ENCODE measurements at regions not wholly inside any gene's neighbourhood (a gene's known extent, or its start where the extent isn't known, plus 50 kb on each side); places are given as distances from the start of the nearest gene placed in this dataset.

- Histone ChIP-seq H3K4me1 (no peaks in the 10 kb centered on the region), H3K27me3 (no peaks in the 10 kb centered on the region), H3K27ac (no peak overlapping the region), H3K9me3 (no peaks in the 10 kb centered on the region), H3K4me3 (no peak overlapping the region), H3K36me3 (no peaks in the 10 kb centered on the region)
- intact Hi-C loops (cut with DNase I): no loop called here
- DNase-seq (ENCODE audit: extremely low spot score in 2 of 2): no peak
- TF ChIP-seq POLR2A (IDR thresholded peaks at IDR 0.05): no peak
- no peak for TF ChIP-seq POLR2AphosphoS5 (IDR thresholded peaks at IDR 0.05; ENCODE audit: insufficient read depth in 1 of 2, low read depth in 1 of 2)
- TF ChIP-seq CTCF (IDR thresholded peaks at IDR 0.05): no peak
Measured at GRCh38 chr21:25343774-25344545, 263.3 kb downstream of the MRPL39 start.

DNA sequence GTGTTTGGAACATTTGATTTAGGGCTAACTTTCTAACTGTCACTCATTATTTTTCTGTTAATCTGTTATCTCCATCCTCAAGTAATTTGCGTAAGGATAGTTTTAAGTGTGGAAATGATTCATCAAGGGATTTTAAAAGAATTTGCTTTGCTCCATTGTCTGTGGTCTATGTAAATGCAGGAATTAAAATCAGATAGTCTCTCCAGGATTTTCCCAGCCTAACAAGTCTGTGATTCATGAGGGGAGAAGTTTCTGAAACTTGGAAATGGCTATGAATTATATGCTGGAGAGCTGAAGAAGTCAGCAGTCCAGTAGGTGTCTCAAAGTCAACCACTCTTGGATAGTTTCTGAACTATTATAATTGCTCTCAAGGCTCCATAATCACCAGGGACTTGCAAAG, 264.5 kb downstream of the MRPL39 start:
- Histone ChIP-seq H3K4me3 (no peak overlapping the region), H3K9me3 (no peaks in the 10 kb centered on the region), H3K27me3 (no peaks in the 10 kb centered on the region), H3K4me1 (no peaks in the 10 kb centered on the region), H3K36me3 (no peaks in the 10 kb centered on the region), H3K27ac (no peak overlapping the region)
- no peak for DNase-seq (ENCODE audit: extremely low spot score in 2 of 2)
- intact Hi-C loops (cut with DNase I): no loop called here
- TF ChIP-seq POLR2AphosphoS5 (IDR thresholded peaks at IDR 0.05; ENCODE audit: insufficient read depth in 1 of 2, low read depth in 1 of 2): no peak
- no peak for TF ChIP-seq CTCF (IDR thresholded peaks at IDR 0.05)
- no peak for TF ChIP-seq POLR2A (IDR thresholded peaks at IDR 0.05)

DNA sequence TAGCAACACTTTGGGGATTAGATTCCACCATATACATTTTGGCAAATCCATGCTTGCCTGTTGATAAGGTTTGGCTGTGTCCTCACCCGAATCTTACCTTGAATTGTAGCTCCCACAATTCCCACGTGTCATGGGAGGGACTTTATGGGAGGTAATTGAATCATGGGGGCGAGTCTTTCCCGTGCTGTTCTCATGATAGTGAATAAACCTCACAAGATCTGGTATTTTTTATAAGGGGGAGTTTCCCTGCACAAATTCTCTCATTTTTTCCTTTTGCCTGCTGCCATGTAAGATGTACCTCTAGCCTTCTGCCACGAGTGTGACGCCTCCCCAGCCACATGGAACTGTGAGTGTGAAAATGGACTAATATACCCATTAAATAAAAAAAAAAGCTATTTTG, 265.3 kb downstream of the MRPL39 start:
- DNase-seq (ENCODE audit: extremely low spot score in 2 of 2): no peak
- Histone ChIP-seq H3K27ac (no peak overlapping the region), H3K36me3 (no peaks in the 10 kb centered on the region), H3K27me3 (no peaks in the 10 kb centered on the region), H3K4me3 (no peak overlapping the region), H3K4me1 (no peaks in the 10 kb centered on the region), H3K9me3 (no peaks in the 10 kb centered on the region)
- intact Hi-C loops (cut with DNase I): no loop called here
- TF ChIP-seq CTCF (IDR thresholded peaks at IDR 0.05): no peak
- no peak for TF ChIP-seq POLR2AphosphoS5 (IDR thresholded peaks at IDR 0.05; ENCODE audit: insufficient read depth in 1 of 2, low read depth in 1 of 2)
- TF ChIP-seq POLR2A (IDR thresholded peaks at IDR 0.05): no peak

DNA sequence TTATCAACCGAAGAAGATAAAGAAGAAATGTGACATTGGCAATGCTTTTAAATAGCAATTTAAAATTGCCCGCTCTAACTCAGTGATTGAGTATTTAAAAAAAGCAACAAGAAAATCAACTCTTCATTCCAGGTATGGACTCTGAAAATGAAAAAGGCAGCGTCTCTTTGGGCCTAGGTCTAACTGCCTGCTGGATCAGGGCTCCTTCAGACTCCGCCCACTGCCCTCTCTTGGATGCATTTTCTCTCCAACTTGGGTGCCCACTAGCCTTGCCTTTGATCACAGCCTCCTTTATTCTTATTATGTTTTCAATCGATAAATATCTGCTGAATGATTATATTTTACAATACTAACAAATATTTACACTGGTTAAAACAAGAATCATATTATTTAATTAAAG, 268.9 kb downstream of the MRPL39 start:
- TF ChIP-seq POLR2AphosphoS5 (IDR thresholded peaks at IDR 0.05; ENCODE audit: insufficient read depth in 1 of 2, low read depth in 1 of 2) (no peak), POLR2A (IDR thresholded peaks at IDR 0.05) (no peak), CTCF (IDR thresholded peaks at IDR 0.05) (no peak)
- Histone ChIP-seq H3K27ac (no peak overlapping the region), H3K36me3 (no peaks in the 10 kb centered on the region), H3K27me3 (no peaks in the 10 kb centered on the region), H3K9me3 (no peaks in the 10 kb centered on the region), H3K4me3 (no peak overlapping the region), H3K4me1 (no peaks in the 10 kb centered on the region)
- DNase-seq (ENCODE audit: extremely low spot score in 2 of 2): no peak
- intact Hi-C loops (cut with DNase I): no loop called here

DNA sequence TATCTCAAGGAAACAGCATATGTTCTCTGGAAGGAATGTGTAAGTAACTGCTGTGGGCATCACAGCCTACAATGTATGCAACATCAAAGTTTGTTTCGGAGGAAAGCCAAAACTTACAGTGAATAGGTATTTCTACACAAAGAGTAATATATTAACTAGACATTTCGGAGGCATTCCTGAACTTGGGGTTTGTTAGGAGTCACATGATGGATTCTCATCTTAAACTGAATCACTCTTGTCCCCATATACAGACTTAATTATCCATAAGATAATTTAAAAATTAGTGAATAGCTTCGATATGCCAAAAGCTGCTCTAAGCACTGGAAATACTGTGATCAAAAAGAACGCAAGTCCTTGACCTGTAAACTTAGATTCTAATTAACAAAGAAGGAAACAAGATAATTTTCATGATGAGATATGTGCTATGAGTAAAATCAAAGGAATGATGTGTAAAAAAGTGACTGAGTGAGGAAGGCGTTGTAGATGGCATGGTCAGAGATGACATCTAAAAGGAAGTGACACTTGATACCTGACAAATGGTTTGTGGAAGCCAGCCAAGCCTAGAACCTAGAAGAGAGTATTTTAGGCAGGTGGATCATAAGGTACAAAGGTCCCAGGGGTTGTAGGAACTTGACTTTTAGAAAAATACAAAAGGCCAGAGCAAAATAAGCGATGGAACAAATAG, 273.1 kb downstream of the MRPL39 start:
- intact Hi-C loops (cut with DNase I): no loop called here
- no peak for DNase-seq (ENCODE audit: extremely low spot score in 2 of 2)
- TF ChIP-seq POLR2AphosphoS5 (IDR thresholded peaks at IDR 0.05; ENCODE audit: insufficient read depth in 1 of 2, low read depth in 1 of 2) (no peak), CTCF (IDR thresholded peaks at IDR 0.05) (no peak), POLR2A (IDR thresholded peaks at IDR 0.05) (no peak)
- H3K4me3 ChIP-seq: no peak overlapping the region
- no peaks in the 10 kb centered on the region for H3K27me3 ChIP-seq
- H3K36me3 ChIP-seq: no peaks in the 10 kb centered on the region
- H3K9me3 ChIP-seq: no peaks in the 10 kb centered on the region
- H3K27ac ChIP-seq: no peak overlapping the region
- H3K4me1 ChIP-seq: no peaks in the 10 kb centered on the region

Data from vagina (tissue), 2 donors.